RWPE2 (cell line): ENCODE measurements at regions not wholly inside any gene's neighbourhood (a gene's known extent, or its start where the extent isn't known, plus 50 kb on each side); places are given as distances from the start of the nearest gene placed in this dataset.

Source experiments
- ATAC-seq: fragments of 200-7000 bp; cut with Tn5 transposase; 3 replicates; pipeline ENCODE4 v1.9.1; 2021; ENCODE audit warnings: low read depth
- DNase-seq: peaks from one replicate; pipeline ENCODE4 v3.0.0-alpha.2; 2020; ENCODE audit warnings: low spot score
- H3K27ac ChIP-seq: fragments of 450-650 bp; 2 replicates; pipeline ENCODE4 v1.5.1; 2017; ENCODE audit warnings: mild to moderate bottlenecking; ENCODE audit not compliant: poor library complexity, severe bottlenecking
- H3K27me3 ChIP-seq: fragments of 250-450 bp; sonication (Bioruptor Pico); 2 replicates; pipeline ENCODE4 v1.5.1; 2021; ENCODE audit warnings: mild to moderate bottlenecking, moderate library complexity; ENCODE audit not compliant: insufficient read depth, poor library complexity, severe bottlenecking
- H3K36me3 ChIP-seq: fragments of 250-450 bp; sonication (Bioruptor Pico); 2 replicates; pipeline ENCODE4 v1.5.1; 2020; ENCODE audit warnings: low read depth, mild to moderate bottlenecking, moderate library complexity
- H3K4me1 ChIP-seq: fragments of 250-450 bp; sonication (Bioruptor Pico); 2 replicates; pipeline ENCODE4 v1.5.1; 2021; ENCODE audit warnings: mild to moderate bottlenecking, moderate library complexity; ENCODE audit not compliant: insufficient read depth, poor library complexity, severe bottlenecking
- H3K4me3 ChIP-seq: fragments of 250-450 bp; sonication (Bioruptor Pico); 2 replicates; pipeline ENCODE4 v1.5.1; 2021; ENCODE audit warnings: mild to moderate bottlenecking, moderate library complexity; ENCODE audit not compliant: severe bottlenecking
- H3K9me3 ChIP-seq: fragments of 250-450 bp; sonication (Bioruptor Pico); 2 replicates; pipeline ENCODE4 v1.5.1; 2021; ENCODE audit warnings: mild to moderate bottlenecking, moderate library complexity; ENCODE audit not compliant: severe bottlenecking
- CTCF ChIP-seq: fragments of 450-650 bp; IDR thresholded peaks from one replicate; pipeline ENCODE4 v1.5.1; 2017; ENCODE audit warnings: mild to moderate bottlenecking, moderate library complexity; ENCODE audit not compliant: poor library complexity, severe bottlenecking

GRCh38 chr2:228699888-228700287 is 518.4 kb upstream of the SPHKAP start:
- TF ChIP-seq CTCF, result no peak
- H3K27me3 ChIP-seq, result no peaks in the 10 kb centered on the region
- ATAC-seq (no peak), DNase-seq (no peak)
- H3K4me1 ChIP-seq, result peaks cover 22% of the 10 kb centered on the region
- no peaks in the 10 kb centered on the region for H3K36me3 ChIP-seq
- peak overlapping the region; percentile 7 for H3K27ac ChIP-seq
- no peaks in the 10 kb centered on the region for H3K9me3 ChIP-seq
- H3K4me3 ChIP-seq, result no peak overlapping the region

- Histone ChIP-seq H3K27me3 (no peaks in the 10 kb centered on the region), H3K4me3 (no peak overlapping the region), H3K9me3 (no peaks in the 10 kb centered on the region), H3K27ac (no peak overlapping the region), H3K4me1 (peaks cover 22% of the 10 kb centered on the region), H3K36me3 (no peaks in the 10 kb centered on the region)
- DNase-seq (no peak), ATAC-seq (peak; percentile 50; the same call in 1 of the 3 replicates)
- TF ChIP-seq CTCF, result peak; percentile 50
Observed at GRCh38 chr2:228699400-228699799, 517.9 kb upstream of the SPHKAP start.

- Histone ChIP-seq H3K4me1 (peaks cover 22% of the 10 kb centered on the region), H3K27ac (no peak overlapping the region), H3K27me3 (no peaks in the 10 kb centered on the region), H3K4me3 (no peak overlapping the region), H3K36me3 (no peaks in the 10 kb centered on the region), H3K9me3 (no peaks in the 10 kb centered on the region)
- DNase-seq, result no peak
- no peak for TF ChIP-seq CTCF
- ATAC-seq, result peak; percentile 61; the same call in 1 of the 3 replicates
Observed at GRCh38 chr2:228698963-228699362, 517.5 kb upstream of the SPHKAP start.

GRCh38 chr2:228697456-228697855 is 516.0 kb upstream of the SPHKAP start:
- no peak for ATAC-seq
- no peaks in the 10 kb centered on the region for H3K27me3 ChIP-seq
- H3K36me3 ChIP-seq, result no peaks in the 10 kb centered on the region
- no peak overlapping the region for H3K4me3 ChIP-seq
- no peak for DNase-seq
- peaks cover 22% of the 10 kb centered on the region for H3K4me1 ChIP-seq
- H3K9me3 ChIP-seq, result no peaks in the 10 kb centered on the region
- H3K27ac ChIP-seq, result no peak overlapping the region
- no peak for TF ChIP-seq CTCF

- Histone ChIP-seq H3K9me3 (no peaks in the 10 kb centered on the region), H3K36me3 (no peaks in the 10 kb centered on the region), H3K4me3 (no peak overlapping the region), H3K27me3 (no peaks in the 10 kb centered on the region), H3K4me1 (no peaks in the 10 kb centered on the region), H3K27ac (no peak overlapping the region)
- TF ChIP-seq CTCF, result no peak
- ATAC-seq (no peak), DNase-seq (no peak)
Observed at GRCh38 chr2:228690681-228691080, 509.2 kb upstream of the SPHKAP start.
